Femur (tissue), 1 donor: ENCODE measurements at regions not wholly inside any gene's neighbourhood (a gene's known extent, or its start where the extent isn't known, plus 50 kb on each side); places are given as distances from the start of the nearest gene placed in this dataset.

Source experiments
- DNase-seq: peaks from one replicate; pipeline ENCODE4 v3.0.0-alpha.2; 2017

GRCh38 chr10:44859546-44860285, 51.4 kb upstream of the TMEM72 start:
- DNase-seq, result no peak

- no peak for DNase-seq
Measured at GRCh38 chr10:44860811-44861736, 50.1 kb upstream of the TMEM72 start.
